ENCODE measurements at regions not wholly inside any gene's neighbourhood (a gene's known extent, or its start where the extent isn't known, plus 50 kb on each side); places are given as distances from the start of the nearest gene placed in this dataset.

DNA sequence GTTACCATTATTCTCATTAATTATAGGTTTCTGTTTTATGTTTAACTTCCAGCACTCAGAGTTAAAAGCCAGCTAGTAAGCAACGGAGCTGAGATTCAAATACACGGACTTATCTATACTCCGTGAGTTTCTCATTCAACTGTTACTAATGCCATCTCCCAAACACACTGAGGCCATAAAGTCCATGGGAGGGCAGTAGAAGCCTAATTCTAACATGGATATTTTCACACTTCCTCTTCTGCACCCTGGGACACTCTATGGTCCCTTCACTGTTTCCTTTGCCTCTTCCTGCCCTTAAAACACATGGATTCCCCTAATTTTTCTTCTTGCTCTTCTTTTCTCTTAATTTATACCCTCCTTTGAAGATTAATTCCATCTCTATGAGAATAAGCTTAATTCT is 245.0 kb downstream of the KLF13 start:
- TF ChIP-seq, protein P1, sequence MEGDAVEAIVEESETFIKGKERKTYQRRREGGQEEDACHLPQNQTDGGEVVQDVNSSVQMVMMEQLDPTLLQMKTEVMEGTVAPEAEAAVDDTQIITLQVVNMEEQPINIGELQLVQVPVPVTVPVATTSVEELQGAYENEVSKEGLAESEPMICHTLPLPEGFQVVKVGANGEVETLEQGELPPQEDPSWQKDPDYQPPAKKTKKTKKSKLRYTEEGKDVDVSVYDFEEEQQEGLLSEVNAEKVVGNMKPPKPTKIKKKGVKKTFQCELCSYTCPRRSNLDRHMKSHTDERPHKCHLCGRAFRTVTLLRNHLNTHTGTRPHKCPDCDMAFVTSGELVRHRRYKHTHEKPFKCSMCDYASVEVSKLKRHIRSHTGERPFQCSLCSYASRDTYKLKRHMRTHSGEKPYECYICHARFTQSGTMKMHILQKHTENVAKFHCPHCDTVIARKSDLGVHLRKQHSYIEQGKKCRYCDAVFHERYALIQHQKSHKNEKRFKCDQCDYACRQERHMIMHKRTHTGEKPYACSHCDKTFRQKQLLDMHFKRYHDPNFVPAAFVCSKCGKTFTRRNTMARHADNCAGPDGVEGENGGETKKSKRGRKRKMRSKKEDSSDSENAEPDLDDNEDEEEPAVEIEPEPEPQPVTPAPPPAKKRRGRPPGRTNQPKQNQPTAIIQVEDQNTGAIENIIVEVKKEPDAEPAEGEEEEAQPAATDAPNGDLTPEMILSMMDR (IDR thresholded peaks at IDR 0.05; ENCODE audit: low read depth, low read length): no peak
- no peak overlapping the region for H3K4me3 ChIP-seq (ENCODE audit: low read depth, low read length)

DNA sequence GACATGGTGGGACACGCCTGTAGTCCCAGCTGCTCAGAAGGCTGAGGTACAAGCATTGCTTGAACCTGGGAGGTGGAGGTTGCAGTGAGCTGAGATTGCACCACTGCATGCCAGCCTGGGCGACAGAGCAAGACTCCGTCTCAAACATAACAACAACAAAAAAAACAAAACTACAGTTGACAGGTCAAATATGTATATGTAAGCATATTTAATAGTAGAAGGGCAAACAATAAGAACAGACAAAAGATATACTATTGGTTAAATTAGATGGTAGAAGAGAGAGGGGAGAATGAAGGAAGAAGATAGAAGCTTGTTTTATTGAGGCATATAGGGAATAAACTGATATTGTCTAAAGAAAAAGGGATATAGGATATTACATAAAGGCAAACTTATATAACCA is 247.1 kb downstream of the KLF13 start:
- TF ChIP-seq, protein P1 (IDR thresholded peaks at IDR 0.05; ENCODE audit: low read depth, low read length): no peak
- H3K4me3 ChIP-seq (ENCODE audit: low read depth, low read length): no peak overlapping the region

DNA sequence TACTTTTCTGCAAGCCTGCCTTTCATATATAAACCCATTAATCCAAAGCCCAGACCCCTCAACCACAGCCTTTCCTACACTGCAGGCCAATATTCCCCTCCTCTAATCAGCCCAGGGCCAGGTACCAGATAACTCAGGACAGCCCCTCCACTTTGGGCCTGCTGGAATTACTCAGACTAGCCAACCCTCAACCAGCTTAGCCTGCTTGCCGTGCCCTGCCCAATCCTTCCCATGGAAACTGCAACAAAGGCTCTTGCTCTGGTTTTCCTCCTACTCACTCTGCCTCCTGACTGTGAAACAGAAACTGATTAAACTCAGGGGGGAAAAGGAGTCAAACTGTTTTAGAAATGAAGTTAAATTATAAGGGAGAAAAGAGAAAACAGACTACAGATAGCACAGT is 248.1 kb downstream of the KLF13 start:
- H3K4me3 ChIP-seq (ENCODE audit: low read depth, low read length): no peak overlapping the region
- TF ChIP-seq, protein P1 (IDR thresholded peaks at IDR 0.05; ENCODE audit: low read depth, low read length): no peak

DNA sequence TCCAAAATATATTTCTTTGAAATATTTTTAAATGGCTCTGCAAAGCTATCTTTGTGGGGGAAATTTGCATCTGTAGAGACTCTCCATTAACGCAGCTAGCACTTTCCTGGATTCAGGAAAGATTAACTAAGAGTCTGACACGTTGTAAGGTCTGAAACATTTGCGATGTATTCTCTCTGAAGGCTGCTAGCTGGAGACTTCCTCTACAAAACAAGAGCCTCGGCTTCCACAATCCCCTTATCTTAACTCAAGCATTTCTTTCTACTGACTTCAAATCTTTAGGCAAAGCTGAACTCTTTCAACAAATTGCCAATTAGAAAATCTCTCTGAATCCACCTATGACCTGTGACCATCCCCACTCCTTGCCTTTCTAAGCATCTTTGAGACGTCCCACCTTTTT is 250.5 kb downstream of the KLF13 start:
- no peak overlapping the region for H3K4me3 ChIP-seq (ENCODE audit: low read depth, low read length)
- TF ChIP-seq, protein P1 (IDR thresholded peaks at IDR 0.05; ENCODE audit: low read depth, low read length): no peak

DNA sequence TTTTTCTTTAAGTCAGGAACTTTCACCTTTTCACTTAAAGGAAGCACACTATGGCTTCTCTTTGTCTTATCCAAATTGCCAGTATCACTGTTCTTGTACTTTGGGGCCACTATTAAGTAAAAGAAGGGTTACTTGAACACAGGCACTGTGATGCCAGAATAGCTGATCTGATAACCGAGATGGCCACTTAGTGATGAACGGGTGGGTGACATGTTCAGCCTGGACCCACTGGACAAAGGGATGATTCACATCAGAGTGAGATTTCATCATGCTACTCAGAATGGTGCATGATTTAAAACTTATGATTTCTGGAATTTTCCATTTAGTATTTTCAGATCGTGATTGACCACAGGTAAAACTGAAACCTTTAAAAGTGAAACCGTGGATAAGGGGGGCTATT is 252.6 kb downstream of the KLF13 start:
- H3K4me3 ChIP-seq (ENCODE audit: low read depth, low read length): no peak overlapping the region
- TF ChIP-seq, protein P1 (IDR thresholded peaks at IDR 0.05; ENCODE audit: low read depth, low read length): no peak

DNA sequence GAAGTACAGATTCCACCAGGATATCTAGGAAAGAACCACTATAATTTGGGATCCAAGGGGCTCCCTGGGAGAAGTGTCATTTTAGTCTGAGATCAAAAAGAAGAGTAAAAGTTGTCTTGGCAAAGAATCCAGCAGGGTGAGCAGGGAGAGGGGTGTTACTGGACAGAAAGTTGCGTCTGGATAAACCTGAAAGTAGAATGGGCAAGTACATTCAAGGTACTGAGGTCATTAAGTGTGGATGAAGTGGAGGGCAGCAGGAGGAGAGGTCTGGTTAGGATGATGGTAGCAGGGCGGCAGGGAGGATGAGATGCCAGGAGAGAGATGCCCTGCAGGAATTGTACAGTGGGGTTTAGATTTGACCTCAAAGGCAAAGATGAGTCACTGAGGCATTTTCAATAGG is 253.3 kb downstream of the KLF13 start:
- no peak overlapping the region for H3K4me3 ChIP-seq (ENCODE audit: low read depth, low read length)
- TF ChIP-seq, protein P1 (IDR thresholded peaks at IDR 0.05; ENCODE audit: low read depth, low read length): no peak

DNA sequence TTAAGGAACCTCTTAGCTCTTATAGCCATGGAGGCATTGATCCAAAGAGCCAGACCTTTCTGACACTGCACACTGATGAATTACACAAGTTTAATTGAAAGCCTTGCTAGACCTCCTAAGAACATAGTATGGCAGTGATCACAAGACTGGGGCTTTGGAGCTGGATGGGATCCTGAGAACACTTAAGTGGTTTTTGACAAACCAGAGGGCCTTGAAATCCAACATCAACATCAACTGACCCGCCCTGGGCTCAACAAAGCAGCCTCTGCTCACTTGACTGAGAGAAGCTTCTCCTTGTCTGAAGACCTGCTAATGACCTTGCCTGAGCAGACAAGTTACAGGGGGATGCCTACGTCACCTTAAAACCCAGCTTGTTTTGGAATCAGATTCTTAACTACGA is 257.6 kb downstream of the KLF13 start:
- H3K4me3 ChIP-seq (ENCODE audit: low read depth, low read length): no peak overlapping the region
- TF ChIP-seq, protein P1 (IDR thresholded peaks at IDR 0.05; ENCODE audit: low read depth, low read length): no peak
